Trophoblast cell (in vitro differentiated cells and primary cell): ENCODE measurements at regions not wholly inside any gene's neighbourhood (a gene's known extent, or its start where the extent isn't known, plus 50 kb on each side); places are given as distances from the start of the nearest gene placed in this dataset.

ENCODE experiments used
- DNase-seq, 2 donors: peaks; one replicate each; pipeline ENCODE4 v3.0.0-alpha.2; 2016
- H2AFZ ChIP-seq: 2 replicates; pipeline ENCODE4 v1.6.1; 2013; ENCODE audit warnings: low read length, moderate library complexity, mild to moderate bottlenecking; ENCODE audit not compliant: insufficient read depth, poor library complexity
- H2AK5ac ChIP-seq: 2 replicates; pipeline ENCODE4 v1.6.1; 2013; ENCODE audit warnings: mild to moderate bottlenecking, low read length
- H2BK120ac ChIP-seq: 2 replicates; pipeline ENCODE4 v1.6.1; 2013; ENCODE audit warnings: low read length, mild to moderate bottlenecking, moderate library complexity; ENCODE audit not compliant: insufficient read depth, poor library complexity
- H2BK12ac ChIP-seq: 2 replicates; pipeline ENCODE4 v1.6.1; 2013; ENCODE audit warnings: mild to moderate bottlenecking, low read length, moderate library complexity
- H2BK5ac ChIP-seq: 2 replicates; pipeline ENCODE4 v1.6.1; 2013; ENCODE audit warnings: low read length, low read depth, moderate library complexity, mild to moderate bottlenecking; ENCODE audit not compliant: poor library complexity
- H3K14ac ChIP-seq: 2 replicates; pipeline ENCODE4 v1.6.1; 2013; ENCODE audit warnings: mild to moderate bottlenecking, low read length
- H3K18ac ChIP-seq: 2 replicates; pipeline ENCODE4 v1.6.1; 2013; ENCODE audit warnings: mild to moderate bottlenecking, low read length
- H3K23ac ChIP-seq: 2 replicates; pipeline ENCODE4 v1.6.1; 2013; ENCODE audit warnings: low read length
- H3K27ac ChIP-seq: 2 replicates; pipeline ENCODE4 v1.5.1; 2013; ENCODE audit warnings: low read depth, mild to moderate bottlenecking, inconsistent platforms, low read length, moderate library complexity
- H3K27me3 ChIP-seq: 2 replicates; pipeline ENCODE4 v1.6.1; 2013; ENCODE audit warnings: inconsistent platforms, mild to moderate bottlenecking, low read length, moderate library complexity; ENCODE audit not compliant: insufficient read depth
- H3K36me3 ChIP-seq, 2 experiments: 1 replicate in 1 of 2; 2 replicates in 1 of 2; pipeline ENCODE4 v1.6.1; 2013; ENCODE audit warnings: low read length in 2 of 2, mild to moderate bottlenecking in 2 of 2, moderate library complexity in 1 of 2; ENCODE audit not compliant: insufficient read depth in 2 of 2, control insufficient read depth in 1 of 2
- H3K4ac ChIP-seq: 2 replicates; pipeline ENCODE4 v1.6.1; 2013; ENCODE audit warnings: low read depth, mild to moderate bottlenecking, low read length, moderate library complexity
- H3K4me1 ChIP-seq, 2 experiments: 1 replicate in 1 of 2; 2 replicates in 1 of 2; pipeline ENCODE4 v1.6.1; 2013; ENCODE audit warnings: low read length in 2 of 2, mild to moderate bottlenecking in 2 of 2, moderate library complexity in 1 of 2; ENCODE audit not compliant: insufficient read depth in 2 of 2, control insufficient read depth in 1 of 2
- H3K4me2 ChIP-seq: 2 replicates; pipeline ENCODE4 v1.6.1; 2013; ENCODE audit warnings: inconsistent platforms, mild to moderate bottlenecking, low read length, moderate library complexity
- H3K4me3 ChIP-seq: 2 replicates; pipeline ENCODE4 v1.5.1; 2013; ENCODE audit warnings: mild to moderate bottlenecking, low read depth, low read length, inconsistent platforms
- H3K79me1 ChIP-seq: one replicate; pipeline ENCODE4 v1.6.1; 2013; ENCODE audit warnings: low read length
- H3K79me2 ChIP-seq: 2 replicates; pipeline ENCODE4 v1.6.1; 2013; ENCODE audit warnings: low read length, mild to moderate bottlenecking; ENCODE audit not compliant: control insufficient read depth, insufficient read depth, poor library complexity
- H3K9ac ChIP-seq: 2 replicates; pipeline ENCODE4 v1.6.1; 2013; ENCODE audit warnings: mild to moderate bottlenecking, low read length
- H3K9me3 ChIP-seq: 2 replicates; pipeline ENCODE4 v1.6.1; 2013; ENCODE audit warnings: low read depth, mild to moderate bottlenecking, control low read depth, inconsistent platforms, low read length; ENCODE audit not compliant: insufficient read depth
- H4K12ac ChIP-seq: 2 replicates; pipeline ENCODE4 v1.6.1; 2013; ENCODE audit warnings: low read depth, mild to moderate bottlenecking, low read length, moderate library complexity
- H4K8ac ChIP-seq: 2 replicates; pipeline ENCODE4 v1.6.1; 2013; ENCODE audit warnings: low read depth, mild to moderate bottlenecking, low read length, moderate library complexity
- H4K91ac ChIP-seq: one replicate; pipeline ENCODE4 v1.6.1; 2013; ENCODE audit warnings: low read depth, mild to moderate bottlenecking, low read length, moderate library complexity
- WGBS: extraction: QIAGEN DNeasy Blood & Tissue Kit; methylation state at CpG from one replicate; pipeline ENCODE4 v1.1.7; 2013; ENCODE audit warnings: missing lambda C conversion rate; ENCODE audit not compliant: insufficient read length, insufficient coverage; ENCODE audit errors: extremely low coverage; 5-methylcytosine and 5-hydroxymethylcytosine counted together

DNA sequence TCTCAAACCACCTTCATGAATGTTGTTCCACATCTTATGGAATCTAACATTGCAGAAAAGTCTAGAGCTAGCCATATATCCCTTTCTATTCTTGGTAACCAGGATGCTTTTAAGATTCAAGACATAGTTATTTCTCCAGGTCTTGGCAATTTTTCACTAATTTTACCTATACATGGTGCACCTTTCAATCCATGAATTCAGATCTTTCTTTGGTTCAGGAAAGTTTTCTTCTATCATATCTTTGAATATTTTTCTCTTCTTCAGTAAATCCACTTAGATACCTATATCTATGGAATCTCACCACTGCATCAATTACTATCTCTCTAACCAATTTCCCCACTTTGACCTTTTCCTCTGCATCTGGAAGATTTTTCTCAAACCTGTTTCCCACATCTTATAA is 77.4 kb downstream of the PRLHR start:
- no peak overlapping the region for H3K9ac ChIP-seq
- H3K79me2 ChIP-seq: no peaks in the 10 kb centered on the region
- H4K12ac ChIP-seq: no peak overlapping the region
- H2BK120ac ChIP-seq: no peak overlapping the region
- DNase-seq: no peak
- no peaks in the 10 kb centered on the region for H3K9me3 ChIP-seq
- H3K27ac ChIP-seq: no peak overlapping the region
- no peak overlapping the region for H3K4me3 ChIP-seq
- no peaks in the 10 kb centered on the region for H3K27me3 ChIP-seq
- no peak overlapping the region for H3K4me2 ChIP-seq
- no peak overlapping the region for H3K4ac ChIP-seq
- H2BK5ac ChIP-seq: no peak overlapping the region
- H4K8ac ChIP-seq: no peak overlapping the region
- no peak overlapping the region for H3K14ac ChIP-seq
- H3K23ac ChIP-seq: no peak overlapping the region
- no peak overlapping the region for H2AK5ac ChIP-seq
- no peaks in the 10 kb centered on the region for H3K36me3 ChIP-seq
- no peak overlapping the region for H2AFZ ChIP-seq
- no peak overlapping the region for H4K91ac ChIP-seq
- no peak overlapping the region for H2BK12ac ChIP-seq
- no peaks in the 10 kb centered on the region for H3K79me1 ChIP-seq
- no peak overlapping the region for H3K18ac ChIP-seq
- peaks cover 0 to 1% of the 10 kb centered on the region in 2 experiments for H3K4me1 ChIP-seq

- Histone ChIP-seq H2BK12ac (no peak overlapping the region), H3K36me3 (no peaks in the 10 kb centered on the region), H3K79me2 (no peaks in the 10 kb centered on the region), H4K8ac (no peak overlapping the region), H3K4me3 (no peak overlapping the region), H3K4me1 (no peaks in the 10 kb centered on the region), H2AFZ (no peak overlapping the region), H3K14ac (no peak overlapping the region), H3K4ac (no peak overlapping the region), H3K27me3 (no peaks in the 10 kb centered on the region), H3K23ac (no peak overlapping the region), H2AK5ac (no peak overlapping the region), H3K9ac (no peak overlapping the region), H3K27ac (no peak overlapping the region), H4K12ac (no peak overlapping the region), H3K4me2 (no peak overlapping the region), H2BK120ac (no peak overlapping the region), H3K9me3 (no peaks in the 10 kb centered on the region), H2BK5ac (no peak overlapping the region), H4K91ac (no peak overlapping the region), H3K79me1 (no peaks in the 10 kb centered on the region), H3K18ac (no peak overlapping the region)
- DNase-seq: no peak
- WGBS: no CpG with 5 or more reads among the region's 4 CpGs
Observed at GRCh38 chr10:118516716-118517115, 78.7 kb downstream of the PRLHR start.

DNA sequence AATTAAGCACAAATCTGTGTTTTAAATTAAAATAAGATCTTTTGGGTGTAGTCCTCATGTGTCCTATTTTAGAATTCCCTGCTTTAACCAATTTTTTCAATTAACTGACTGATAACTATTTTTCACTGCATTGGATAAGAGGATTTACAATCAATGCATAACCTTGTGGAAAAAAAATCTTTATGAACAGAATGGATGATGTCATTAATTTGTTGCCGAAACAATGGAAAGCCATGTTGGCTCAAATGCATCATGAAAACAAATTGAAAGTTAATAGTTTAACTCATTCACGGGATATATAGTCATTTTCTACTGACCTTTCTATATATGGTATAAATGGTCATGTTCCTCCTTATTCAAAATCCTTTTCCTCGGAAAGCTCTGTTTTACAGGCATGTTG is 82.3 kb downstream of the PRLHR start:
- Histone ChIP-seq H3K23ac (no peak overlapping the region), H2BK120ac (no peak overlapping the region)

DNA sequence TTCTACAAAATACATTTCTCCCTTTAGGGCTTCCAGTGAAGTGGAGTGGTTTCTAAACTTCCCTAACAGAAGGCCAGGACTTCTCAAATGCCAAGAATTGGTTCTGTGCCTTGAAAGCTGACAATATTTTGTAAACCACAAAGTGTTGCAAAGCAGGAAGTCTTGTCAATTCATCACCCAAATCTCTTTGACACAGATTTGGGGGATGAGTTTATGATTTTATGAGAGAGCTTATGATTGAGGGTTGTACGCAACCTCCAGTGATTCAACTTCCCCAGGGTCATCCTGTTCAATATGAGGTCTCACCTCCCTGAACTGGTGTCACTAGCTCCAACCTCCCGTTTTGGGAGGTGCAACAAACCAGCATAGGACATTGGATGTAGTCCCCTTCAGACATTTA is 83.7 kb downstream of the PRLHR start:
- no peak overlapping the region for H2AFZ ChIP-seq
- H3K9me3 ChIP-seq: no peaks in the 10 kb centered on the region
- no peak overlapping the region for H3K4me2 ChIP-seq
- no peak overlapping the region for H2BK120ac ChIP-seq
- H3K4me3 ChIP-seq: no peak overlapping the region
- no peak overlapping the region for H2BK5ac ChIP-seq
- H3K4ac ChIP-seq: no peak overlapping the region
- DNase-seq: no peak
- H3K79me2 ChIP-seq: no peaks in the 10 kb centered on the region
- H3K23ac ChIP-seq: no peak overlapping the region
- no peaks in the 10 kb centered on the region for H3K79me1 ChIP-seq
- no peak overlapping the region for H3K9ac ChIP-seq
- H2AK5ac ChIP-seq: no peak overlapping the region
- H3K14ac ChIP-seq: no peak overlapping the region
- WGBS: no CpG with 5 or more reads among the region's 2 CpGs
- H3K27ac ChIP-seq: no peak overlapping the region
- no peak overlapping the region for H2BK12ac ChIP-seq
- H4K8ac ChIP-seq: no peak overlapping the region
- no peak overlapping the region for H3K18ac ChIP-seq
- H3K27me3 ChIP-seq: no peaks in the 10 kb centered on the region
- no peaks in the 10 kb centered on the region for H3K36me3 ChIP-seq
- no peak overlapping the region for H4K91ac ChIP-seq
- no peaks in the 10 kb centered on the region for H3K4me1 ChIP-seq
- H4K12ac ChIP-seq: no peak overlapping the region

More for the DNA sequence above, 82.3 kb downstream of the PRLHR start:
- WGBS: no CpG with 5 or more reads among the region's 3 CpGs
- Histone ChIP-seq H3K27ac (no peak overlapping the region), H3K9ac (no peak overlapping the region), H3K4ac (no peak overlapping the region), H2BK5ac (no peak overlapping the region), H3K9me3 (no peaks in the 10 kb centered on the region), H3K14ac (no peak overlapping the region), H3K4me3 (no peak overlapping the region), H3K79me2 (no peaks in the 10 kb centered on the region), H2AK5ac (no peak overlapping the region), H3K36me3 (no peaks in the 10 kb centered on the region), H3K27me3 (no peaks in the 10 kb centered on the region), H4K12ac (no peak overlapping the region), H3K4me1 (no peaks in the 10 kb centered on the region), H2AFZ (no peak overlapping the region), H2BK12ac (no peak overlapping the region), H3K18ac (no peak overlapping the region), H4K91ac (no peak overlapping the region), H3K79me1 (no peaks in the 10 kb centered on the region), H4K8ac (no peak overlapping the region), H3K4me2 (no peak overlapping the region)
- DNase-seq: no peak
